ENCODE measurements at regions not wholly inside any gene's neighbourhood (a gene's known extent, or its start where the extent isn't known, plus 50 kb on each side); places are given as distances from the start of the nearest gene placed in this dataset.

DNA sequence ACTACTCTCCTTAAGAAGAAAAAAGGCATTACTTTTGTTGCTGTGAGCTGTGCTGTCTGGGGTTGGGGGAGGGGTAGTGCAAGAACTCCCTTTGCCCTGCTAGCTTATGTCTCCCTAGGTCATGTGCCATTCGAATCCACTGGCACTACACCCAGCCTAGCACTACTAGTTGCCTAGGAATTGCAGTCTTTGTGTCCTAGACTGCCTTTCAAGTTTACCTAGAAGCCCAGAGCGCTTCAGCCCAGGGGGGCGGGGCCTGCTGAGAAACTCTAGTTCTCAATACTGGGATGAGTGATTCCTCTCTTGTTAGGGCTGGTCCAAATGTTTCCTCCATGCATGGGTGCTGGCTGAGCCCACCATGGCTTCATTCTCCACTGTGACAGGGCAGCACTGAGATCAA, 1011.5 kb downstream of the PCDH19 start:
- Histone ChIP-seq H2BK5ac (ENCODE audit: low read depth, low read length) (no peak overlapping the region), H3K4me2 (ENCODE audit: insufficient read depth in 1 of 2, low read depth in 2 of 2, low read length in 2 of 2) (no peak overlapping the region), H3K79me2 (ENCODE audit: control insufficient read depth in 1 of 2, insufficient read depth in 2 of 2, low read length in 2 of 2) (no peaks in the 10 kb centered on the region), H3K23ac (ENCODE audit: insufficient read length) (no peak overlapping the region), H2BK20ac (ENCODE audit: low read length) (no peak overlapping the region), H2BK15ac (ENCODE audit: low read length) (no peak overlapping the region), H2BK12ac (ENCODE audit: low read depth, low read length) (no peak overlapping the region), H4K8ac (ENCODE audit: extremely low read depth, insufficient read depth, low read length) (no peak overlapping the region), H3K4me1 (replicated peaks in 1 of 4; ENCODE audit: control insufficient read depth in 3 of 4, insufficient read depth in 4 of 4, low read length in 3 of 4) (no peaks in the 10 kb centered on the region), H3K23me2 (ENCODE audit: low read depth, low read length) (no peaks in the 10 kb centered on the region), H3K27ac (ENCODE audit: low read depth, low read length) (no peak overlapping the region), H3K14ac (ENCODE audit: insufficient read length) (no peak overlapping the region), H4K20me1 (replicated peaks in 1 of 2; ENCODE audit: control insufficient read depth in 1 of 2, insufficient read depth in 2 of 2, low read length in 2 of 2) (no peaks in the 10 kb centered on the region), H3K9me3 (ENCODE audit: insufficient read depth in 2 of 2, low read depth in 1 of 2, low read length in 1 of 2) (no peaks in the 10 kb centered on the region), H2AK5ac (ENCODE audit: low read depth, low read length) (no peak overlapping the region), H3K4me3 (ENCODE audit: extremely low read depth in 1 of 4, insufficient read depth in 2 of 4, low read depth in 3 of 4, low read length in 4 of 4) (no peak overlapping the region), H3K9ac (replicated peaks in 1 of 4; ENCODE audit: extremely low read depth in 1 of 4, low read depth in 3 of 4, low read length in 3 of 4) (no peak overlapping the region), H4K91ac (replicated peaks; ENCODE audit: insufficient read length, low read length) (no peak overlapping the region), H2BK120ac (replicated peaks; ENCODE audit: low read depth, low read length) (no peak overlapping the region), H3K56ac (replicated peaks; ENCODE audit: insufficient read length, low read depth, low read length) (no peak overlapping the region), H3K4ac (replicated peaks; ENCODE audit: insufficient read length, low read depth, low read length) (no peak overlapping the region), H4K5ac (ENCODE audit: insufficient read length, low read depth, low read length) (no peak overlapping the region), H3K18ac (ENCODE audit: extremely low read depth, low read length) (no peak overlapping the region), H3K79me1 (ENCODE audit: low read depth, low read length) (no peaks in the 10 kb centered on the region), H3K36me3 (ENCODE audit: control insufficient read depth in 2 of 4, insufficient read depth in 4 of 4, low read length in 3 of 4) (no peaks in the 10 kb centered on the region), H2AFZ (ENCODE audit: low read length) (no peak overlapping the region), H3K27me3 (replicated peaks in 1 of 4; ENCODE audit: control insufficient read depth in 3 of 4, extremely low read depth in 1 of 4, insufficient read depth in 3 of 4, low read length in 3 of 4) (no peaks in the 10 kb centered on the region)
- ChIA-PET CTCF (ENCODE audit: partially characterized antibody) (no interaction called here), POLR2A (ENCODE audit: partially characterized antibody) (no interaction called here)
- DNase-seq (ENCODE audit: low read depth in 1 of 2, low spot score in 2 of 2) (no peak), FAIRE-seq (no peak)
- 100% methylated on average over 1 of the region's 3 CpGs; no CpG with 5 or more reads in 1 of the 2 experiments for WGBS, 2 experiments (ENCODE audit: extremely low coverage in 1 of 2, insufficient coverage in 1 of 2, insufficient read length in 1 of 2, insufficient replicate concordance in 2 of 2, low coverage in 1 of 2, low lambda C conversion rate in 2 of 2, missing lambda C conversion rate in 1 of 2)
- TF ChIP-seq CHD1 (IDR thresholded peaks at IDR 0.05; ENCODE audit: low read depth, low read length) (no peak), BCL11A (IDR thresholded peaks at IDR 0.05; ENCODE audit: low read depth in 2 of 2, low read length in 2 of 2) (no peak), KDM1A (IDR thresholded peaks at IDR 0.05; ENCODE audit: borderline replicate concordance, low read length) (no peak), POLR2AphosphoS5 (IDR thresholded peaks at IDR 0.05; ENCODE audit: low read depth, low read length) (no peak), SRF (IDR thresholded peaks at IDR 0.05; ENCODE audit: low read depth, low read length) (no peak), GTF2F1 (IDR thresholded peaks at IDR 0.05; ENCODE audit: borderline replicate concordance, low read depth, low read length) (no peak), SIX5 (IDR thresholded peaks at IDR 0.05; ENCODE audit: low read depth, low read length) (no peak), SP1 (IDR thresholded peaks at IDR 0.05; ENCODE audit: low read depth, low read length) (no peak), TCF12 (IDR thresholded peaks at IDR 0.05; ENCODE audit: low read depth, low read length) (no peak), RNF2 (IDR thresholded peaks at IDR 0.05; ENCODE audit: borderline replicate concordance, low read depth, low read length, missing control alignments, poor library complexity, severe bottlenecking) (no peak)
- TF ChIP-seq, protein P1, sequence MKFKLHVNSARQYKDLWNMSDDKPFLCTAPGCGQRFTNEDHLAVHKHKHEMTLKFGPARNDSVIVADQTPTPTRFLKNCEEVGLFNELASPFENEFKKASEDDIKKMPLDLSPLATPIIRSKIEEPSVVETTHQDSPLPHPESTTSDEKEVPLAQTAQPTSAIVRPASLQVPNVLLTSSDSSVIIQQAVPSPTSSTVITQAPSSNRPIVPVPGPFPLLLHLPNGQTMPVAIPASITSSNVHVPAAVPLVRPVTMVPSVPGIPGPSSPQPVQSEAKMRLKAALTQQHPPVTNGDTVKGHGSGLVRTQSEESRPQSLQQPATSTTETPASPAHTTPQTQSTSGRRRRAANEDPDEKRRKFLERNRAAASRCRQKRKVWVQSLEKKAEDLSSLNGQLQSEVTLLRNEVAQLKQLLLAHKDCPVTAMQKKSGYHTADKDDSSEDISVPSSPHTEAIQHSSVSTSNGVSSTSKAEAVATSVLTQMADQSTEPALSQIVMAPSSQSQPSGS (IDR thresholded peaks at IDR 0.05; ENCODE audit: low read length), result no peak
- TF ChIP-seq, protein P2, sequence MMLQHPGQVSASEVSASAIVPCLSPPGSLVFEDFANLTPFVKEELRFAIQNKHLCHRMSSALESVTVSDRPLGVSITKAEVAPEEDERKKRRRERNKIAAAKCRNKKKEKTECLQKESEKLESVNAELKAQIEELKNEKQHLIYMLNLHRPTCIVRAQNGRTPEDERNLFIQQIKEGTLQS (IDR thresholded peaks at IDR 0.05; ENCODE audit: insufficient read depth, low read depth, low read length), result no peak
- TF ChIP-seq, protein P3, sequence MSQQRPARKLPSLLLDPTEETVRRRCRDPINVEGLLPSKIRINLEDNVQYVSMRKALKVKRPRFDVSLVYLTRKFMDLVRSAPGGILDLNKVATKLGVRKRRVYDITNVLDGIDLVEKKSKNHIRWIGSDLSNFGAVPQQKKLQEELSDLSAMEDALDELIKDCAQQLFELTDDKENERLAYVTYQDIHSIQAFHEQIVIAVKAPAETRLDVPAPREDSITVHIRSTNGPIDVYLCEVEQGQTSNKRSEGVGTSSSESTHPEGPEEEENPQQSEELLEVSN (IDR thresholded peaks at IDR 0.05), result no peak

All from H1 (cell line).